ENCODE measurements at regions not wholly inside any gene's neighbourhood (a gene's known extent, or its start where the extent isn't known, plus 50 kb on each side); places are given as distances from the start of the nearest gene placed in this dataset.

DNA sequence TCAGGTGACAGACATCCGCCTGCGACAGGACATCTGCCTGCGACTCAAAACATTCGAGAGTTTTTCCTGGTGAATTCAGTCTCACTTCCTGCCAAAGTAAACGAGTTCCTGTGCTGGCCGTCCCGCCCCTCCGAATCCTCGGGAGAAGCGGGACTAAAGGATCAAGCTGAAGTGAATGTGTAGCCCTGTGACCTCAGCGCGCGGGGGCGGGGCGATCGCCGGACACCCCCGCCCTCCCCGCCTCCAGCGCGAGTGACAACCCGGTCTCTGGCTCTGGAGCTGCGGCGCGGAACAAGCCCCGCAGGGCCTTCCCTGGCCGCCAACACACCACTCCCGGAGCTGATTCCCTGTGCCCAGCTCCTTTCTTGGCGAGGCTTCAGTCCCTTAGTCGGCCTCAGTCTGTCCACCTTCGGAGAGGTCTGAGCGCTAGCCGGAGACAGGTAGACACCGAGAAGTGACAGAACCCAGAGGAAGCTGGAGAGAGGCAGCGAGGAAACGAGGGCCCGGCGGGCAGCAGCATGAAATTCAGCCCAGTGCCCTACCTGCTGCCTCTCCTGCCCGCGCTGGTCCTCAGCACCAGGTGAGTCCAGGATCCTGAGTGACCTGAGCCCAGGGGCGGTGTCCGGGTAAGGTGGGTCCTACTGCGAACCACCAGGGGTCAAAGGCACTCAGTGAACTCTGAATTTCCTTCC, 766.4 kb upstream of the LUZP2 start:
- TF ChIP-seq, protein P1, sequence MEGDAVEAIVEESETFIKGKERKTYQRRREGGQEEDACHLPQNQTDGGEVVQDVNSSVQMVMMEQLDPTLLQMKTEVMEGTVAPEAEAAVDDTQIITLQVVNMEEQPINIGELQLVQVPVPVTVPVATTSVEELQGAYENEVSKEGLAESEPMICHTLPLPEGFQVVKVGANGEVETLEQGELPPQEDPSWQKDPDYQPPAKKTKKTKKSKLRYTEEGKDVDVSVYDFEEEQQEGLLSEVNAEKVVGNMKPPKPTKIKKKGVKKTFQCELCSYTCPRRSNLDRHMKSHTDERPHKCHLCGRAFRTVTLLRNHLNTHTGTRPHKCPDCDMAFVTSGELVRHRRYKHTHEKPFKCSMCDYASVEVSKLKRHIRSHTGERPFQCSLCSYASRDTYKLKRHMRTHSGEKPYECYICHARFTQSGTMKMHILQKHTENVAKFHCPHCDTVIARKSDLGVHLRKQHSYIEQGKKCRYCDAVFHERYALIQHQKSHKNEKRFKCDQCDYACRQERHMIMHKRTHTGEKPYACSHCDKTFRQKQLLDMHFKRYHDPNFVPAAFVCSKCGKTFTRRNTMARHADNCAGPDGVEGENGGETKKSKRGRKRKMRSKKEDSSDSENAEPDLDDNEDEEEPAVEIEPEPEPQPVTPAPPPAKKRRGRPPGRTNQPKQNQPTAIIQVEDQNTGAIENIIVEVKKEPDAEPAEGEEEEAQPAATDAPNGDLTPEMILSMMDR (IDR thresholded peaks at IDR 0.05; ENCODE audit: insufficient read depth, low read depth, low read length): no peak
- no peak for TF ChIP-seq EZH2 (IDR thresholded peaks at IDR 0.05; ENCODE audit: insufficient read depth, low read length)
